T-cell (primary cell): ENCODE measurements at regions not wholly inside any gene's neighbourhood (a gene's known extent, or its start where the extent isn't known, plus 50 kb on each side); places are given as distances from the start of the nearest gene placed in this dataset.

ENCODE experiments used
- ATAC-seq, 4 experiments: fragments of 200-7000 bp in 3 of 4; fragments of 150-1000 bp in 1 of 4; cut with Tn5 transposase; replicated peaks in 1 of 4; 1 replicate in 3 of 4; 2 replicates in 1 of 4; pipeline ENCODE4 v1.10.0; 2021; ENCODE audit warnings: moderate library complexity in 3 of 4, mild to moderate bottlenecking in 2 of 4, moderate number of reproducible peaks in 1 of 4
- CTCF ChIA-PET, 2 donors: fragments of 300-600 bp; sonication (Branson Sonifier 250); formaldehyde crosslinking; loops; one replicate each; lab custom pipeline; 2022; ENCODE audit warnings: antibody characterized with exemption in 2 of 2; lab: Charles Lee
- POLR2A ChIA-PET, 2 donors: fragments of 300-600 bp; sonication (Branson Sonifier 250); formaldehyde crosslinking; loops; one replicate each; lab custom pipeline; 2022; ENCODE audit warnings: antibody characterized with exemption in 2 of 2; lab: Charles Lee
- DNase-seq, 35 experiments: peaks; one replicate each; pipeline versions ENCODE4 v3.0.0 to v3.0.0-alpha.2; 2013 to 2023
- H3K27ac ChIP-seq: one replicate; pipeline ENCODE4 v1.5.1; 2013; ENCODE audit warnings: low read length
- H3K27me3 ChIP-seq, 2 experiments: replicated peaks in 1 of 2; 1 replicate in 1 of 2; 2 replicates in 1 of 2; pipeline versions ENCODE4 v1.6.1 to v1.7.0; 2013; ENCODE audit warnings: low read length in 1 of 2, mixed read lengths in 1 of 2; ENCODE audit not compliant: control insufficient read depth in 2 of 2, insufficient read depth in 2 of 2; ENCODE audit errors: extremely low read depth in 1 of 2
- H3K36me3 ChIP-seq, 2 donors: 1 replicate in 1 of 2; 2 replicates in 1 of 2; pipeline versions ENCODE4 v1.6.1 to v1.7.0; 2013; ENCODE audit warnings: low read length in 1 of 2; ENCODE audit not compliant: control insufficient read depth in 2 of 2, insufficient read depth in 1 of 2; ENCODE audit errors: extremely low read depth in 1 of 2
- H3K4me1 ChIP-seq, 2 experiments: 1 replicate in 1 of 2; 2 replicates in 1 of 2; pipeline versions ENCODE4 v1.6.1 to v1.7.0; 2013; ENCODE audit warnings: low read length in 2 of 2, mixed read lengths in 1 of 2; ENCODE audit not compliant: insufficient read depth in 2 of 2, control insufficient read depth in 1 of 2; ENCODE audit errors: extremely low read depth in 1 of 2
- H3K4me3 ChIP-seq, 2 donors: 1 replicate in 1 of 2; 2 replicates in 1 of 2; pipeline versions ENCODE4 v1.5.1 to v1.7.0; 2013; ENCODE audit warnings: mild to moderate bottlenecking in 2 of 2, low read length in 1 of 2, moderate library complexity in 1 of 2; ENCODE audit not compliant: control insufficient read depth in 1 of 2; ENCODE audit errors: extremely low read depth in 1 of 2
- H3K9me3 ChIP-seq: 2 replicates; pipeline ENCODE4 v1.7.0; 2013
- H3K27ac Mint-ChIP-seq, 2 donors: one replicate each; pipeline ENCODE4 v1.8.0; 2020 to 2021; ENCODE audit warnings: mild to moderate bottlenecking in 2 of 2, mixed read lengths in 2 of 2
- H3K27me3 Mint-ChIP-seq, 2 donors: one replicate each; pipeline ENCODE4 v1.8.0; 2021 to 2022; ENCODE audit warnings: mixed read lengths in 2 of 2
- H3K36me3 Mint-ChIP-seq: one replicate; pipeline ENCODE4 v1.8.0; 2021; ENCODE audit warnings: mixed read lengths
- H3K4me1 Mint-ChIP-seq, 3 donors: one replicate each; pipeline ENCODE4 v1.8.0; 2020 to 2022; ENCODE audit warnings: mixed read lengths in 3 of 3, mild to moderate bottlenecking in 1 of 3
- H3K4me3 Mint-ChIP-seq, 3 donors: one replicate each; pipeline ENCODE4 v1.8.0; 2020 to 2022; ENCODE audit warnings: mild to moderate bottlenecking in 3 of 3, mixed read lengths in 3 of 3, moderate library complexity in 3 of 3
- H3K9me3 Mint-ChIP-seq, 3 donors: one replicate each; pipeline ENCODE4 v1.8.0; 2020 to 2022; ENCODE audit warnings: mixed read lengths in 3 of 3
- WGBS: methylation state at CpG from one replicate; pipeline ENCODE4 v1.1.5; 2013; ENCODE audit warnings: missing lambda C conversion rate; ENCODE audit not compliant: insufficient coverage; 5-methylcytosine and 5-hydroxymethylcytosine counted together

GRCh38 chr20:39611901-39612300 is 649.8 kb downstream of the DHX35 start:
- H3K4me3 ChIP-seq, result no peak overlapping the region
- no peaks in the 10 kb centered on the region for H3K27me3 ChIP-seq
- H3K36me3 Mint-ChIP-seq, result no peaks in the 10 kb centered on the region
- H3K9me3 ChIP-seq, result no peaks in the 10 kb centered on the region
- no CpG with 5 or more reads among the region's 3 CpGs for WGBS
- H3K9me3 Mint-ChIP-seq, result peaks cover 0 to 19% (median 4%) of the 10 kb centered on the region in 3 donors
- DNase-seq, result no peak
- H3K27me3 Mint-ChIP-seq, result peaks cover 0 to 3% of the 10 kb centered on the region in 2 donors
- no peak for ATAC-seq
- no peaks in the 10 kb centered on the region for H3K36me3 ChIP-seq
- CTCF ChIA-PET, result no interaction called here
- H3K27ac Mint-ChIP-seq, result no peak overlapping the region
- no peaks in the 10 kb centered on the region for H3K4me1 ChIP-seq
- H3K4me3 Mint-ChIP-seq, result no peak overlapping the region
- H3K4me1 Mint-ChIP-seq, result no peaks in the 10 kb centered on the region
- H3K27ac ChIP-seq, result no peak overlapping the region
- POLR2A ChIA-PET, result no interaction called here

- H3K9me3 Mint-ChIP-seq, result peaks cover 0 to 18% (median 3%) of the 10 kb centered on the region in 3 donors
- H3K4me1 Mint-ChIP-seq, result no peaks in the 10 kb centered on the region
- no peaks in the 10 kb centered on the region for H3K9me3 ChIP-seq
- DNase-seq (no peak), ATAC-seq (no peak)
- H3K4me1 ChIP-seq, result no peaks in the 10 kb centered on the region
- H3K27ac Mint-ChIP-seq, result no peak overlapping the region
- CTCF ChIA-PET, result no interaction called here
- H3K36me3 Mint-ChIP-seq, result no peaks in the 10 kb centered on the region
- no peak overlapping the region for H3K27ac ChIP-seq
- no peaks in the 10 kb centered on the region for H3K27me3 ChIP-seq
- WGBS, result no CpG with 5 or more reads among the region's 1 CpG
- POLR2A ChIA-PET, result no interaction called here
- peaks cover 0 to 3% of the 10 kb centered on the region in 2 donors for H3K27me3 Mint-ChIP-seq
- H3K36me3 ChIP-seq, result no peaks in the 10 kb centered on the region
- H3K4me3 ChIP-seq, result no peak overlapping the region
- H3K4me3 Mint-ChIP-seq, result no peak overlapping the region
Measured at GRCh38 chr20:39607141-39607540, 645.0 kb downstream of the DHX35 start.

- DNase-seq, result no peak
- no peak overlapping the region for H3K4me3 Mint-ChIP-seq
- Histone ChIP-seq H3K27ac (no peak overlapping the region), H3K9me3 (no peaks in the 10 kb centered on the region), H3K4me1 (no peaks in the 10 kb centered on the region), H3K27me3 (no peaks in the 10 kb centered on the region), H3K36me3 (no peaks in the 10 kb centered on the region), H3K4me3 (no peak overlapping the region)
- ChIA-PET CTCF (no interaction called here), POLR2A (no interaction called here)
- no peak for ATAC-seq
- WGBS, result 83% methylated on average over 3 of the region's 3 CpGs
- no peaks in the 10 kb centered on the region for H3K4me1 Mint-ChIP-seq
- H3K27ac Mint-ChIP-seq, result no peak overlapping the region
- peaks cover 0 to 3% of the 10 kb centered on the region in 2 donors for H3K27me3 Mint-ChIP-seq
- H3K9me3 Mint-ChIP-seq, result peaks cover 0 to 14% (median 3%) of the 10 kb centered on the region in 3 donors
- no peaks in the 10 kb centered on the region for H3K36me3 Mint-ChIP-seq
Measured at GRCh38 chr20:39605908-39606307, 643.8 kb downstream of the DHX35 start.

- ChIA-PET POLR2A (no interaction called here), CTCF (no interaction called here)
- DNase-seq, result no peak
- Histone ChIP-seq H3K27me3 (no peaks in the 10 kb centered on the region), H3K27ac (no peak overlapping the region), H3K9me3 (no peaks in the 10 kb centered on the region), H3K4me1 (no peaks in the 10 kb centered on the region), H3K36me3 (no peaks in the 10 kb centered on the region), H3K4me3 (no peak overlapping the region)
- Mint-ChIP-seq H3K27ac (no peak overlapping the region), H3K4me1 (no peaks in the 10 kb centered on the region), H3K36me3 (no peaks in the 10 kb centered on the region), H3K4me3 (no peak overlapping the region), H3K9me3 (peaks cover 0 to 11% (median 3%) of the 10 kb centered on the region in 3 donors), H3K27me3 (peaks cover 0 to 3% of the 10 kb centered on the region in 2 donors)
- no CpG with 5 or more reads among the region's 2 CpGs for WGBS
- ATAC-seq, result no peak
Measured at GRCh38 chr20:39605361-39605760, 643.2 kb downstream of the DHX35 start.

- Histone ChIP-seq H3K4me1 (no peaks in the 10 kb centered on the region), H3K27ac (no peak overlapping the region), H3K27me3 (no peaks in the 10 kb centered on the region), H3K9me3 (no peaks in the 10 kb centered on the region), H3K36me3 (no peaks in the 10 kb centered on the region), H3K4me3 (no peak overlapping the region)
- Mint-ChIP-seq H3K4me3 (no peak overlapping the region), H3K27me3 (peaks cover 0 to 3% of the 10 kb centered on the region in 2 donors), H3K4me1 (no peaks in the 10 kb centered on the region), H3K9me3 (peaks cover 0 to 10% (median 3%) of the 10 kb centered on the region in 3 donors), H3K36me3 (no peaks in the 10 kb centered on the region), H3K27ac (no peak overlapping the region)
- ChIA-PET POLR2A (no interaction called here), CTCF (no interaction called here)
- WGBS, result 100% methylated on average over 3 of the region's 7 CpGs
- DNase-seq, result no peak
- ATAC-seq, result no peak
Measured at GRCh38 chr20:39603219-39603618, 641.1 kb downstream of the DHX35 start.

GRCh38 chr20:39602649-39603048 is 640.5 kb downstream of the DHX35 start:
- Histone ChIP-seq H3K4me1 (no peaks in the 10 kb centered on the region), H3K9me3 (no peaks in the 10 kb centered on the region), H3K27me3 (no peaks in the 10 kb centered on the region), H3K27ac (no peak overlapping the region), H3K36me3 (no peaks in the 10 kb centered on the region), H3K4me3 (no peak overlapping the region)
- no peaks in the 10 kb centered on the region for H3K36me3 Mint-ChIP-seq
- ATAC-seq (no peak), DNase-seq (no peak)
- ChIA-PET POLR2A (no interaction called here), CTCF (no interaction called here)
- no peaks in the 10 kb centered on the region for H3K4me1 Mint-ChIP-seq
- 0% methylated on average over 2 of the region's 2 CpGs for WGBS
- peaks cover 0 to 3% of the 10 kb centered on the region in 2 donors for H3K27me3 Mint-ChIP-seq
- no peak overlapping the region for H3K27ac Mint-ChIP-seq
- no peak overlapping the region for H3K4me3 Mint-ChIP-seq
- H3K9me3 Mint-ChIP-seq, result peaks cover 0 to 15% (median 4%) of the 10 kb centered on the region in 3 donors

- peaks cover 0 to 15% (median 4%) of the 10 kb centered on the region in 3 donors for H3K9me3 Mint-ChIP-seq
- Histone ChIP-seq H3K4me1 (no peaks in the 10 kb centered on the region), H3K36me3 (no peaks in the 10 kb centered on the region), H3K27me3 (no peaks in the 10 kb centered on the region), H3K4me3 (no peak overlapping the region), H3K9me3 (no peaks in the 10 kb centered on the region), H3K27ac (no peak overlapping the region)
- no peak overlapping the region for H3K4me3 Mint-ChIP-seq
- ChIA-PET CTCF (no interaction called here), POLR2A (no interaction called here)
- peaks cover 0 to 3% of the 10 kb centered on the region in 2 donors for H3K27me3 Mint-ChIP-seq
- H3K36me3 Mint-ChIP-seq, result no peaks in the 10 kb centered on the region
- H3K27ac Mint-ChIP-seq, result no peak overlapping the region
- ATAC-seq, result no peak
- no CpG with 5 or more reads among the region's 3 CpGs for WGBS
- H3K4me1 Mint-ChIP-seq, result no peaks in the 10 kb centered on the region
- DNase-seq, result no peak
Measured at GRCh38 chr20:39600871-39601270, 638.7 kb downstream of the DHX35 start.
